Ovary (tissue), 3 donors: ENCODE measurements at regions not wholly inside any gene's neighbourhood (a gene's known extent, or its start where the extent isn't known, plus 50 kb on each side); places are given as distances from the start of the nearest gene placed in this dataset.

Experiments used
- CTCF ChIP-seq, 3 donors: fragments of 450-650 bp in 2 of 3; fragments of 200-600 bp in 1 of 3; IDR thresholded peaks; one replicate each; pipeline versions ENCODE4 v1.5.1 to v1.8.0; 2016 to 2022; ENCODE audit warnings: antibody characterized with exemption in 3 of 3, mild to moderate bottlenecking in 1 of 3
- EP300 ChIP-seq: sonication (generic); formaldehyde crosslinking; IDR thresholded peaks from one replicate; pipeline ENCODE4 v1.6.1; 2017; ENCODE audit warnings: antibody characterized with exemption
- POLR2A ChIP-seq: fragments of 450-650 bp; IDR thresholded peaks from one replicate; pipeline ENCODE4 v1.6.1; 2017; ENCODE audit warnings: antibody characterized with exemption, mild to moderate bottlenecking, moderate library complexity
- donor health status: DM: no; HTN: no; CAD: no.

- no peak for TF ChIP-seq EP300
- TF ChIP-seq CTCF (IDR thresholded peaks at IDR 0.05), result no peak
- no peak for TF ChIP-seq POLR2A
Observed at GRCh38 chr2:239685965-239686364, 285.1 kb upstream of the HDAC4 start.
